Ovary (tissue), 7 donors: ENCODE measurements at regions not wholly inside any gene's neighbourhood (a gene's known extent, or its start where the extent isn't known, plus 50 kb on each side); places are given as distances from the start of the nearest gene placed in this dataset.

Experiments
- DNase-seq, 5 donors: peaks; one replicate each; pipeline ENCODE4 v3.0.0-alpha.2; 2019 to 2020
- H3K27ac ChIP-seq, 2 donors: fragments of 200-600 bp; one replicate each; pipeline versions ENCODE4 v1.5.1 to v1.8.0; 2019 to 2022
- H3K27me3 ChIP-seq: fragments of 200-600 bp; one replicate; pipeline ENCODE4 v1.8.0; 2022
- H3K36me3 ChIP-seq: fragments of 200-600 bp; sonication (generic); one replicate; pipeline ENCODE4 v1.5.1; 2019
- H3K4me1 ChIP-seq: one replicate; pipeline ENCODE4 v1.8.1; 2013; ENCODE audit warnings: mild to moderate bottlenecking, moderate library complexity; ENCODE audit not compliant: insufficient read depth
- H3K4me3 ChIP-seq: fragments of 200-600 bp; sonication (generic); one replicate; pipeline ENCODE4 v1.5.1; 2017
- H3K9me3 ChIP-seq, 2 donors: fragments of 200-600 bp in 1 of 2; sonication (generic) in 1 of 2; one replicate each; pipeline versions ENCODE4 v1.5.1 to v1.8.1; 2013 to 2019; ENCODE audit warnings: mild to moderate bottlenecking in 1 of 2, moderate library complexity in 1 of 2
- EP300 ChIP-seq: sonication (generic); formaldehyde crosslinking; IDR thresholded peaks from one replicate; pipeline ENCODE4 v1.6.1; 2017; ENCODE audit warnings: antibody characterized with exemption
- POLR2A ChIP-seq: fragments of 450-650 bp; IDR thresholded peaks from one replicate; pipeline ENCODE4 v1.6.1; 2017; ENCODE audit warnings: antibody characterized with exemption, mild to moderate bottlenecking, moderate library complexity
- WGBS, 3 donors: extraction: QIAGEN DNeasy Blood & Tissue Kit in 1 of 3; methylation state at CpG; one replicate each; pipeline versions ENCODE4 v1.1.5 to v1.1.7; 2013 to 2017; 5-methylcytosine and 5-hydroxymethylcytosine counted together
- intact Hi-C, 4 donors: fragments of 100-400 bp; cut with DNase I; formaldehyde crosslinking; loops; one replicate each; pipeline versions ENCODE4 v1.11.0 to v1.15.1; 2022 to 2023
- TF ChIP-seq, protein P1 (sequence below), 3 donors: fragments of 450-650 bp in 2 of 3; fragments of 200-600 bp in 1 of 3; IDR thresholded peaks; one replicate each; pipeline versions ENCODE4 v1.5.1 to v1.8.0; 2016 to 2022; ENCODE audit warnings: antibody characterized with exemption in 3 of 3, mild to moderate bottlenecking in 1 of 3
- donor health status: DM: no; HTN: no; CAD: no; lungs with moderate emphysema.
- donor health status: DM: no; HTN: no; CAD: no.
- donor health status: Bipolar disorder and iron deficiency.
- donor health status: DM: no; HTN: no; CAD: no.
- donor health status: DM: yes; HTN: yes; CAD: no.

- no peak for DNase-seq
- intact Hi-C loops: loop anchor here in 1 of 4 donors (10.0 kb wide), 1 partner anchor 1363 kb away; no protein-coding TSS in a partner anchor
- Histone ChIP-seq H3K27ac (no peak overlapping the region), H3K27me3 (no peaks in the 10 kb centered on the region), H3K4me3 (no peak overlapping the region), H3K36me3 (no peaks in the 10 kb centered on the region), H3K9me3 (no peaks in the 10 kb centered on the region), H3K4me1 (no peaks in the 10 kb centered on the region)
- WGBS, 3 donors: 83 to 86% (median 85%) methylated on average over 5 of the region's 5 CpGs
- TF ChIP-seq EP300 (no peak), POLR2A (no peak)
- TF ChIP-seq, protein P1, sequence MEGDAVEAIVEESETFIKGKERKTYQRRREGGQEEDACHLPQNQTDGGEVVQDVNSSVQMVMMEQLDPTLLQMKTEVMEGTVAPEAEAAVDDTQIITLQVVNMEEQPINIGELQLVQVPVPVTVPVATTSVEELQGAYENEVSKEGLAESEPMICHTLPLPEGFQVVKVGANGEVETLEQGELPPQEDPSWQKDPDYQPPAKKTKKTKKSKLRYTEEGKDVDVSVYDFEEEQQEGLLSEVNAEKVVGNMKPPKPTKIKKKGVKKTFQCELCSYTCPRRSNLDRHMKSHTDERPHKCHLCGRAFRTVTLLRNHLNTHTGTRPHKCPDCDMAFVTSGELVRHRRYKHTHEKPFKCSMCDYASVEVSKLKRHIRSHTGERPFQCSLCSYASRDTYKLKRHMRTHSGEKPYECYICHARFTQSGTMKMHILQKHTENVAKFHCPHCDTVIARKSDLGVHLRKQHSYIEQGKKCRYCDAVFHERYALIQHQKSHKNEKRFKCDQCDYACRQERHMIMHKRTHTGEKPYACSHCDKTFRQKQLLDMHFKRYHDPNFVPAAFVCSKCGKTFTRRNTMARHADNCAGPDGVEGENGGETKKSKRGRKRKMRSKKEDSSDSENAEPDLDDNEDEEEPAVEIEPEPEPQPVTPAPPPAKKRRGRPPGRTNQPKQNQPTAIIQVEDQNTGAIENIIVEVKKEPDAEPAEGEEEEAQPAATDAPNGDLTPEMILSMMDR (IDR thresholded peaks at IDR 0.05): no peak
Measured at GRCh38 chr2:193868132-193868531, 1673.4 kb upstream of the TMEFF2 start.

DNA sequence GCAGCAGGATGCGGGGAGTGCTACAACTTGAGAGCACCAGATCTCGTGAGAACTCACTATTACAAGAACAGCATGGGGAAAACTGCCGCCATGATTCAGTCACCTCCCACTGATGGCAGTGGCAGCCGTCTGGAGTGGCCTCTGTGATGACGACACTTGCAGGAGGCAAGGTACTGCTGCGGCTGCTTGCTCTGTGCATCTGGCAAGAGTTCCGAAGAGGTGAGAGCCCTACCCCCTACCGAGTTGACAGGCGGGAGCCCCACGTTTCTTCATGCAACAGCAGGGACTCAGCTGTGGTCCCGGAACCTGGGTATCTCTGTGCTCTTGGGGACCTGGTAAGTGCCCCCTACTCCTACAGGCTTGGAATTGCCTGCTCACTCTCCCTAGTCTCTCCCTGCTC, 1672.7 kb upstream of the TMEFF2 start:
- no peaks in the 10 kb centered on the region for H3K4me1 ChIP-seq
- no peak overlapping the region for H3K4me3 ChIP-seq
- H3K27ac ChIP-seq: no peak overlapping the region
- no peaks in the 10 kb centered on the region for H3K9me3 ChIP-seq
- no peaks in the 10 kb centered on the region for H3K36me3 ChIP-seq
- no peak for DNase-seq
- no peaks in the 10 kb centered on the region for H3K27me3 ChIP-seq
- WGBS, 3 donors: 90 to 92% (median 90%) methylated on average over 11 of the region's 11 CpGs
- TF ChIP-seq, protein P1 (IDR thresholded peaks at IDR 0.05): no peak
- intact Hi-C loops: loop anchor here in 1 of 4 donors (10.0 kb wide), 1 partner anchor 1363 kb away; no protein-coding TSS in a partner anchor

- Histone ChIP-seq H3K27me3 (no peaks in the 10 kb centered on the region), H3K4me3 (no peak overlapping the region), H3K4me1 (no peaks in the 10 kb centered on the region), H3K36me3 (no peaks in the 10 kb centered on the region), H3K9me3 (no peaks in the 10 kb centered on the region), H3K27ac (no peak overlapping the region)
- intact Hi-C loops: loop anchor here in 1 of 4 donors (10.0 kb wide), 1 partner anchor 1357 kb away; no protein-coding TSS in a partner anchor
- no peak for DNase-seq
- TF ChIP-seq EP300: no peak
- TF ChIP-seq POLR2A: no peak
Measured at GRCh38 chr2:193861557-193861956, 1666.8 kb upstream of the TMEFF2 start.

DNA sequence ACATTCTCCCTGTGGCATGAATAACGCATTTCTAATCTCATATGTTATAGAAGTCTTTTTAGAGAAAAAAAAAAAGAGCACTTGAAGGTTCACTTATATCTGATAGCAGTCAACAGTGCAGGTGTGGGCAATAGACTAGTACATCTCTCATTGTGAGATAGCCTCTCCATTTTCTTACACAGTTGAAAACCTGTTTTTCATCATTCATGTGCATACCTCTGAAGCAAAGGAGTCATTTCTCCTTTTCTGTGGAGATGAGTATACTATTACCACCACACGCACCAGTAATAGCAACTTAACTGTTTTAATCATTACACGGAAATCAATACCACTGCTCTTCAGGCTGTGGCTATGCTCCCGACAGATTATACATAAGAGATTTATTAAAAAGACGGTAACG, 1653.3 kb upstream of the TMEFF2 start:
- intact Hi-C loops: no loop called here
- TF ChIP-seq POLR2A (no peak), EP300 (no peak)
- TF ChIP-seq, protein P1 (IDR thresholded peaks at IDR 0.05): no peak
- Histone ChIP-seq H3K9me3 (no peaks in the 10 kb centered on the region), H3K4me3 (no peak overlapping the region), H3K27ac (no peak overlapping the region), H3K36me3 (no peaks in the 10 kb centered on the region), H3K27me3 (no peaks in the 10 kb centered on the region), H3K4me1 (no peaks in the 10 kb centered on the region)
- DNase-seq: no peak
- WGBS, 3 donors: 89% methylated on average over 6 of the region's 6 CpGs

- Histone ChIP-seq H3K4me1 (no peaks in the 10 kb centered on the region), H3K36me3 (no peaks in the 10 kb centered on the region), H3K4me3 (no peak overlapping the region), H3K9me3 (no peaks in the 10 kb centered on the region), H3K27ac (no peak overlapping the region), H3K27me3 (no peaks in the 10 kb centered on the region)
- DNase-seq: no peak
- WGBS, 3 donors: 29 to 37% (median 33%) methylated on average over 3 of the region's 3 CpGs
- intact Hi-C loops: no loop called here
- TF ChIP-seq POLR2A (no peak), EP300 (no peak)
- TF ChIP-seq, protein P1 (IDR thresholded peaks at IDR 0.05): no peak
Measured at GRCh38 chr2:193847130-193847529, 1652.4 kb upstream of the TMEFF2 start.
